ENCODE measurements at regions not wholly inside any gene's neighbourhood (a gene's known extent, or its start where the extent isn't known, plus 50 kb on each side); places are given as distances from the start of the nearest gene placed in this dataset.

GRCh38 chr15:31197497-31198414 lies 96.2 kb upstream of the TRPM1 start:
- H3K36me3 ChIP-seq (ENCODE audit: insufficient read depth), result no peaks in the 10 kb centered on the region
- 0 out of 2 replicates have a peak overlapping the region, but pooled peaks have one; percentile 26 for H2AFZ ChIP-seq (ENCODE audit: low read depth)
- H3K4me3 ChIP-seq (IDR thresholded peaks at IDR 0.05; ENCODE audit: insufficient read depth, low read depth, low read length), result no peak overlapping the region
- H3K4me2 ChIP-seq, result no peak overlapping the region
- no peaks in the 10 kb centered on the region for H4K20me1 ChIP-seq (ENCODE audit: insufficient read depth)
- no peaks in the 10 kb centered on the region for H3K27me3 ChIP-seq (ENCODE audit: insufficient read depth, low read depth)
- no peak overlapping the region for H3K27ac ChIP-seq
- no peak overlapping the region for H3K9ac ChIP-seq
- H3K4me1 ChIP-seq (ENCODE audit: low read depth, poor library complexity, severe bottlenecking), result peaks cover 22% of the 10 kb centered on the region
- TF ChIP-seq, protein P1, sequence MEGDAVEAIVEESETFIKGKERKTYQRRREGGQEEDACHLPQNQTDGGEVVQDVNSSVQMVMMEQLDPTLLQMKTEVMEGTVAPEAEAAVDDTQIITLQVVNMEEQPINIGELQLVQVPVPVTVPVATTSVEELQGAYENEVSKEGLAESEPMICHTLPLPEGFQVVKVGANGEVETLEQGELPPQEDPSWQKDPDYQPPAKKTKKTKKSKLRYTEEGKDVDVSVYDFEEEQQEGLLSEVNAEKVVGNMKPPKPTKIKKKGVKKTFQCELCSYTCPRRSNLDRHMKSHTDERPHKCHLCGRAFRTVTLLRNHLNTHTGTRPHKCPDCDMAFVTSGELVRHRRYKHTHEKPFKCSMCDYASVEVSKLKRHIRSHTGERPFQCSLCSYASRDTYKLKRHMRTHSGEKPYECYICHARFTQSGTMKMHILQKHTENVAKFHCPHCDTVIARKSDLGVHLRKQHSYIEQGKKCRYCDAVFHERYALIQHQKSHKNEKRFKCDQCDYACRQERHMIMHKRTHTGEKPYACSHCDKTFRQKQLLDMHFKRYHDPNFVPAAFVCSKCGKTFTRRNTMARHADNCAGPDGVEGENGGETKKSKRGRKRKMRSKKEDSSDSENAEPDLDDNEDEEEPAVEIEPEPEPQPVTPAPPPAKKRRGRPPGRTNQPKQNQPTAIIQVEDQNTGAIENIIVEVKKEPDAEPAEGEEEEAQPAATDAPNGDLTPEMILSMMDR (conservative IDR thresholded peaks at IDR 0.05; ENCODE audit: low read depth, low read length), result peak; percentile 94
- no peaks in the 10 kb centered on the region for H3K79me2 ChIP-seq (ENCODE audit: insufficient read depth, low read depth)

- H3K36me3 ChIP-seq (ENCODE audit: insufficient read depth), result no peaks in the 10 kb centered on the region
- no peaks in the 10 kb centered on the region for H3K27me3 ChIP-seq (ENCODE audit: insufficient read depth, low read depth)
- no peak overlapping the region for H2AFZ ChIP-seq (ENCODE audit: low read depth)
- no peak overlapping the region for H3K9ac ChIP-seq
- no peaks in the 10 kb centered on the region for H3K79me2 ChIP-seq (ENCODE audit: insufficient read depth, low read depth)
- H4K20me1 ChIP-seq (ENCODE audit: insufficient read depth), result no peaks in the 10 kb centered on the region
- TF ChIP-seq, protein P1 (conservative IDR thresholded peaks at IDR 0.05; ENCODE audit: low read depth, low read length), result no peak; the same call in 1 of the 2 replicates
- no peak overlapping the region for H3K4me2 ChIP-seq
- H3K4me1 ChIP-seq (ENCODE audit: low read depth, poor library complexity, severe bottlenecking), result peaks cover 37% of the 10 kb centered on the region
- no peak overlapping the region for H3K4me3 ChIP-seq (IDR thresholded peaks at IDR 0.05; ENCODE audit: insufficient read depth, low read depth, low read length)
- no peak overlapping the region for H3K27ac ChIP-seq
These were observed 99.2 kb upstream of the TRPM1 start for GRCh38 chr15:31200735-31201151.

DNA sequence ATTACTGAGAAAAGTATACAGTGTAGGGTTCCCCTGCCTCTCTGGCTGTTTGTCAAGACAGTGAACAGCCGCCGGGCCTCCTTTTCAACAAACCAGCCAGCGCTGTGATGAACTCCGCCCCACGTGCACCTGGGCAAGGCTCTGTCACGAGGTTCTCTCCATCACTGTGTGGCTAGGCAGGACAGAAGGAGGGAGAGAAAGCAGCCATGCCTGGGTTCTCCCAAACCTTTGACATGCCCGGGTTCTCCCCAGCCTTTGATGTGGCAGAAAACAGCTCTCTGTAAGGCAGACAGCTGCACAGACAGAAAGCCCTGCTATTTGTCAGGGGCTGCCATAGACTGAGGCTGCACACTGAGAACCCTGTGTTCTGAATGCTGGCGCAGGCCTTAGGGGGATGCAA lies 101.4 kb upstream of the TRPM1 start:
- Histone ChIP-seq H3K4me1 (ENCODE audit: low read depth, poor library complexity, severe bottlenecking) (peaks cover 29% of the 10 kb centered on the region), H3K4me3 (IDR thresholded peaks at IDR 0.05; ENCODE audit: insufficient read depth, low read depth, low read length) (no peak overlapping the region), H3K9ac (peak overlapping the region; percentile 17; the same call in 1 of the 2 replicates), H3K36me3 (ENCODE audit: insufficient read depth) (no peaks in the 10 kb centered on the region), H2AFZ (ENCODE audit: low read depth) (peak overlapping the region; percentile 55; the same call in 1 of the 2 replicates), H3K27ac (peak overlapping the region; percentile 23; the same call in 1 of the 2 replicates), H4K20me1 (ENCODE audit: insufficient read depth) (no peaks in the 10 kb centered on the region), H3K79me2 (ENCODE audit: insufficient read depth, low read depth) (no peaks in the 10 kb centered on the region), H3K27me3 (ENCODE audit: insufficient read depth, low read depth) (no peaks in the 10 kb centered on the region), H3K4me2 (peak overlapping the region; percentile 79)
- TF ChIP-seq, protein P1 (conservative IDR thresholded peaks at IDR 0.05; ENCODE audit: low read depth, low read length), result no peak

DNA sequence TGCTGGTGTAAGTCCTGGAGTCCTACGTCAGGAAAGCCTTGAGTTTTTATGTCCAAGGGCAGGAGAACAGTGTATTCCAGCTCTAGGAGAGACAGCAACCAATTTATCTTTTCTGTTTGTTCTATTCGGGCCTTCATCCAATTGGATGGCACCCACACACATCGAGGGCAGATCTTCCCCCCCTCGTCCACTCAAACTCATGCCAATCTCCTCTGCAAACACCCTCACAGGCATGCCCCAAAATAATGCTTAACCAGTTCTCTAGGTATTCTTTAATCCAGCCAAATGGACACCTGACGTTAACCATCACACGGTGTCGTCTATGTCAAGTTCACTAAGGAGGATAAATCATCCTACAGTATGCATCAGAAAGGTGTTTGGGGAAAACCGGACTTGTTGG lies 102.5 kb upstream of the TRPM1 start:
- Histone ChIP-seq H3K4me3 (IDR thresholded peaks at IDR 0.05; ENCODE audit: insufficient read depth, low read depth, low read length) (no peak overlapping the region), H3K4me1 (ENCODE audit: low read depth, poor library complexity, severe bottlenecking) (peaks cover 29% of the 10 kb centered on the region)

More for the DNA sequence above, 102.5 kb upstream of the TRPM1 start:
- H3K27me3 ChIP-seq (ENCODE audit: insufficient read depth, low read depth), result no peaks in the 10 kb centered on the region
- no peaks in the 10 kb centered on the region for H4K20me1 ChIP-seq (ENCODE audit: insufficient read depth)
- H2AFZ ChIP-seq (ENCODE audit: low read depth), result no peak overlapping the region
- H3K79me2 ChIP-seq (ENCODE audit: insufficient read depth, low read depth), result no peaks in the 10 kb centered on the region
- TF ChIP-seq, protein P1 (conservative IDR thresholded peaks at IDR 0.05; ENCODE audit: low read depth, low read length), result no peak
- no peaks in the 10 kb centered on the region for H3K36me3 ChIP-seq (ENCODE audit: insufficient read depth)
- no peak overlapping the region for H3K9ac ChIP-seq
- no peak overlapping the region; the same call in 1 of the 2 replicates for H3K4me2 ChIP-seq
- H3K27ac ChIP-seq, result no peak overlapping the region
